H1 (cell line): ENCODE measurements at regions not wholly inside any gene's neighbourhood (a gene's known extent, or its start where the extent isn't known, plus 50 kb on each side); places are given as distances from the start of the nearest gene placed in this dataset.

Experiments used
- CTCF ChIA-PET: fragments of 300-600 bp; sonication (Branson Sonifier 250); formaldehyde crosslinking; loops from one replicate; lab custom pipeline; 2021; ENCODE audit not compliant: partially characterized antibody; lab: Charles Lee
- POLR2A ChIA-PET: fragments of 300-600 bp; sonication (Branson Sonifier 250); formaldehyde crosslinking; loops from one replicate; lab custom pipeline; 2021; ENCODE audit warnings: inconsistent platforms; ENCODE audit not compliant: partially characterized antibody; lab: Charles Lee
- DNase-seq, 2 experiments: peaks; one replicate each; pipeline versions ENCODE4 v3.0.0 to v3.0.0-alpha.2; 2010 to 2022; ENCODE audit warnings: low spot score in 2 of 2, low read depth in 1 of 2, mixed read lengths in 1 of 2
- FAIRE-seq: peaks from 2 replicates; lab custom pipeline; 2011; peaks lifted over from hg19 to GRCh38; lab: Jason Lieb, UNC
- H2AFZ ChIP-seq: 2 replicates; pipeline ENCODE4 v1.8.1; 2012; ENCODE audit warnings: low read length, inconsistent platforms
- H2AK5ac ChIP-seq: 2 replicates; pipeline ENCODE4 v1.6.1; 2013; ENCODE audit warnings: low read depth, low read length
- H2BK120ac ChIP-seq: replicated peaks from 2 replicates; pipeline ENCODE3; 2013; ENCODE audit warnings: low read depth, low read length, inconsistent platforms
- H2BK12ac ChIP-seq: 2 replicates; pipeline ENCODE4 v1.6.1; 2013; ENCODE audit warnings: low read depth, low read length
- H2BK15ac ChIP-seq: 2 replicates; pipeline ENCODE4 v1.6.1; 2013; ENCODE audit warnings: low read length
- H2BK20ac ChIP-seq: 2 replicates; pipeline ENCODE4 v1.6.1; 2013; ENCODE audit warnings: low read length
- H2BK5ac ChIP-seq: 2 replicates; pipeline ENCODE4 v1.6.1; 2013; ENCODE audit warnings: low read depth, low read length
- H3K14ac ChIP-seq: 2 replicates; pipeline ENCODE4 v1.6.1; 2013; ENCODE audit warnings: inconsistent platforms; ENCODE audit not compliant: insufficient read length
- H3K18ac ChIP-seq: 2 replicates; pipeline ENCODE4 v1.6.1; 2013; ENCODE audit warnings: low read length; ENCODE audit errors: extremely low read depth
- H3K23ac ChIP-seq: 2 replicates; pipeline ENCODE4 v1.6.1; 2013; ENCODE audit warnings: inconsistent platforms; ENCODE audit not compliant: insufficient read length
- H3K23me2 ChIP-seq: 2 replicates; pipeline ENCODE4 v1.6.1; 2013; ENCODE audit warnings: low read depth, low read length
- H3K27ac ChIP-seq: 2 replicates; pipeline ENCODE4 v1.6.1; 2011; ENCODE audit warnings: low read depth, low read length, inconsistent platforms
- H3K27me3 ChIP-seq, 4 experiments: replicated peaks in 1 of 4; 1 replicate in 1 of 4; 2 replicates in 3 of 4; pipeline versions ENCODE4 v1.6.1 to v1.8.1; 2011 to 2013; ENCODE audit warnings: low read length in 3 of 4, mild to moderate bottlenecking in 3 of 4, inconsistent platforms in 2 of 4, mixed read lengths in 2 of 4, moderate library complexity in 1 of 4; ENCODE audit not compliant: control insufficient read depth in 3 of 4, insufficient read depth in 3 of 4; ENCODE audit errors: extremely low read depth in 1 of 4
- H3K36me3 ChIP-seq, 4 experiments: 2 replicates each; pipeline versions ENCODE4 v1.6.1 to v1.8.1; 2011 to 2013; ENCODE audit warnings: mild to moderate bottlenecking in 4 of 4, low read length in 3 of 4, moderate library complexity in 2 of 4, control low read depth in 1 of 4, inconsistent platforms in 1 of 4; ENCODE audit not compliant: insufficient read depth in 4 of 4, control insufficient read depth in 2 of 4
- H3K4ac ChIP-seq: replicated peaks from 2 replicates; pipeline ENCODE3; 2013; ENCODE audit warnings: low read length, low read depth, mixed read lengths, inconsistent platforms; ENCODE audit not compliant: insufficient read length
- H3K4me1 ChIP-seq, 4 experiments: replicated peaks in 1 of 4; 1 replicate in 1 of 4; 2 replicates in 3 of 4; pipeline versions ENCODE4 v1.6.1 to v1.8.1; 2011 to 2013; ENCODE audit warnings: low read length in 3 of 4, inconsistent platforms in 2 of 4, mixed read lengths in 1 of 4; ENCODE audit not compliant: insufficient read depth in 4 of 4, control insufficient read depth in 3 of 4
- H3K4me2 ChIP-seq, 2 experiments: 2 replicates each; pipeline versions ENCODE4 v1.6.1 to v1.8.1; 2011 to 2013; ENCODE audit warnings: low read depth in 2 of 2, low read length in 2 of 2, control low read depth in 1 of 2, inconsistent platforms in 1 of 2, mild to moderate bottlenecking in 1 of 2; ENCODE audit not compliant: insufficient read depth in 1 of 2
- H3K4me3 ChIP-seq, 4 experiments: fragments of 200-600, 300-600 bp in 1 of 4; sonication (generic), shearing (Covaris generic), sonication (Bioruptor Twin) in 1 of 4; 2 replicates each; pipeline versions ENCODE4 v1.5.1 to v1.8.1; 2011 to 2016; ENCODE audit warnings: low read length in 4 of 4, low read depth in 3 of 4, control low read depth in 2 of 4, inconsistent platforms in 2 of 4, mild to moderate bottlenecking in 2 of 4, mixed read lengths in 1 of 4, moderate library complexity in 1 of 4; ENCODE audit not compliant: insufficient read depth in 2 of 4; ENCODE audit errors: extremely low read depth in 1 of 4
- H3K56ac ChIP-seq: replicated peaks from 2 replicates; pipeline ENCODE3; 2013; ENCODE audit warnings: low read depth, mild to moderate bottlenecking, mixed read lengths, low read length, inconsistent platforms; ENCODE audit not compliant: insufficient read length
- H3K79me1 ChIP-seq: 2 replicates; pipeline ENCODE4 v1.6.1; 2013; ENCODE audit warnings: low read depth, low read length, control low read depth
- H3K79me2 ChIP-seq, 2 experiments: 2 replicates each; pipeline versions ENCODE4 v1.6.1 to v1.8.1; 2012 to 2013; ENCODE audit warnings: low read length in 2 of 2, mild to moderate bottlenecking in 2 of 2, inconsistent platforms in 1 of 2; ENCODE audit not compliant: insufficient read depth in 2 of 2, control insufficient read depth in 1 of 2
- H3K9ac ChIP-seq, 4 experiments: replicated peaks in 1 of 4; 1 replicate in 1 of 4; 2 replicates in 3 of 4; pipeline versions ENCODE4 v1.6.1 to v1.8.1; 2011 to 2013; ENCODE audit warnings: low read depth in 3 of 4, low read length in 3 of 4, control low read depth in 2 of 4, mild to moderate bottlenecking in 2 of 4, moderate library complexity in 2 of 4, inconsistent platforms in 1 of 4; ENCODE audit errors: extremely low read depth in 1 of 4
- H3K9me3 ChIP-seq, 2 experiments: 2 replicates each; pipeline versions ENCODE4 v1.6.1 to v1.8.1; 2012 to 2013; ENCODE audit warnings: mild to moderate bottlenecking in 2 of 2, moderate library complexity in 2 of 2, control low read depth in 1 of 2, inconsistent platforms in 1 of 2, low read depth in 1 of 2, low read length in 1 of 2, mixed read lengths in 1 of 2; ENCODE audit not compliant: insufficient read depth in 2 of 2
- H4K20me1 ChIP-seq, 2 experiments: replicated peaks in 1 of 2; 2 replicates each; pipeline versions ENCODE3 to v1.8.1; 2011 to 2013; ENCODE audit warnings: inconsistent platforms in 2 of 2, low read length in 2 of 2, mild to moderate bottlenecking in 1 of 2; ENCODE audit not compliant: insufficient read depth in 2 of 2, control insufficient read depth in 1 of 2
- H4K5ac ChIP-seq: 2 replicates; pipeline ENCODE4 v1.6.1; 2013; ENCODE audit warnings: low read length, low read depth, mixed read lengths, inconsistent platforms; ENCODE audit not compliant: insufficient read length
- H4K8ac ChIP-seq: 2 replicates; pipeline ENCODE4 v1.8.0; 2013; ENCODE audit warnings: mild to moderate bottlenecking, moderate library complexity, low read length, inconsistent platforms; ENCODE audit not compliant: insufficient read depth; ENCODE audit errors: extremely low read depth
- H4K91ac ChIP-seq: replicated peaks from 2 replicates; pipeline ENCODE3; 2013; ENCODE audit warnings: low read length, mixed read lengths, inconsistent platforms; ENCODE audit not compliant: insufficient read length
- HDAC2 ChIP-seq, 2 experiments: fragments of 300-600 bp in 1 of 2; sonication (generic) in 1 of 2; IDR thresholded peaks; 2 replicates each; pipeline ENCODE4 v1.6.1; 2011 to 2012; ENCODE audit warnings: low read depth in 2 of 2, low read length in 2 of 2, mild to moderate bottlenecking in 2 of 2, moderate library complexity in 2 of 2, borderline replicate concordance in 1 of 2, inconsistent platforms in 1 of 2
- WGBS, 2 experiments: shearing (Covaris generic) in 1 of 2; methylation state at CpG; one replicate each; pipeline versions ENCODE4 v1.1.6 to v1.1.7; 2013 to 2015; ENCODE audit warnings: low lambda C conversion rate in 2 of 2, mixed read lengths in 2 of 2, inconsistent platforms in 1 of 2, low coverage in 1 of 2, missing lambda C conversion rate in 1 of 2; ENCODE audit not compliant: insufficient replicate concordance in 2 of 2, insufficient coverage in 1 of 2, insufficient read length in 1 of 2; ENCODE audit errors: extremely low coverage in 1 of 2, missing lambda C conversion rate in 1 of 2; 5-methylcytosine and 5-hydroxymethylcytosine counted together

- POLR2A ChIA-PET, result no interaction called here
These were observed 87.2 kb downstream of the TNFAIP3 start for GRCh38 chr6:137954253-137954652.

More at GRCh38 chr6:137954253-137954652, 87.2 kb downstream of the TNFAIP3 start:
- H3K4me2 ChIP-seq, result no peak overlapping the region
- H3K36me3 ChIP-seq, result no peaks in the 10 kb centered on the region
- no peak overlapping the region for H2BK12ac ChIP-seq
- no peaks in the 10 kb centered on the region for H3K23me2 ChIP-seq
- H4K8ac ChIP-seq, result no peak overlapping the region
- no peak overlapping the region for H3K23ac ChIP-seq
- H3K27me3 ChIP-seq, result peaks cover 0 to 1% (median 0%) of the 10 kb centered on the region in 4 experiments; a peak in 1 of 7 replicates
- no peak overlapping the region for H2BK20ac ChIP-seq
- no peak overlapping the region for H4K91ac ChIP-seq
- H4K20me1 ChIP-seq, result no peaks in the 10 kb centered on the region
- H3K79me1 ChIP-seq, result no peaks in the 10 kb centered on the region
- no peak overlapping the region for H2AK5ac ChIP-seq
- no peak overlapping the region for H3K4me3 ChIP-seq
- H3K18ac ChIP-seq, result no peak overlapping the region
- peaks cover 0 to 3% (median 0%) of the 10 kb centered on the region in 4 experiments; a peak in 1 of 7 replicates for H3K4me1 ChIP-seq
- CTCF ChIA-PET, result interaction anchor here (1.0 to 1.3 kb wide), 2 partner anchors 10 to 250 kb away, joined by 4 read pairs; no protein-coding TSS in a partner anchor
- WGBS, 2 experiments, result 92% methylated on average over 2 of the region's 2 CpGs; no CpG with 5 or more reads in 1 of the 2 experiments
- no peak overlapping the region for H2AFZ ChIP-seq
- no peaks in the 10 kb centered on the region for H3K9me3 ChIP-seq
- no peak overlapping the region for H4K5ac ChIP-seq
- no peak overlapping the region for H3K14ac ChIP-seq
- no peaks in the 10 kb centered on the region for H3K79me2 ChIP-seq
- TF ChIP-seq HDAC2 (IDR thresholded peaks at IDR 0.05; ENCODE audit: borderline replicate concordance in 1 of 2, low read depth in 2 of 2, low read length in 2 of 2), result no peak
- TF ChIP-seq, all 59 proteins: peak for 0
- FAIRE-seq (no peak), DNase-seq (no peak)
- H2BK5ac ChIP-seq, result no peak overlapping the region
- no peak overlapping the region for H2BK15ac ChIP-seq
- no peak overlapping the region for H3K4ac ChIP-seq
- H3K9ac ChIP-seq, result no peak overlapping the region
- H2BK120ac ChIP-seq, result no peak overlapping the region
- no peak overlapping the region for H3K27ac ChIP-seq
- H3K56ac ChIP-seq, result no peak overlapping the region
